IMR-90 (cell line): ENCODE measurements at regions not wholly inside any gene's neighbourhood (a gene's known extent, or its start where the extent isn't known, plus 50 kb on each side); places are given as distances from the start of the nearest gene placed in this dataset.

Source experiments
- BHLHE40 ChIP-seq: fragments of 150-350 bp; IDR thresholded peaks from 2 replicates; pipeline ENCODE4 v1.6.1; 2016; ENCODE audit warnings: mild to moderate bottlenecking, low read depth, low read length
- CHD1 ChIP-seq: IDR thresholded peaks from 2 replicates; pipeline ENCODE4 v1.6.1; 2012; ENCODE audit warnings: low read depth, low read length, improper control_type of control experiment
- CTCF ChIP-seq: conservative IDR thresholded peaks from 2 replicates; pipeline ENCODE4 v1.5.1; 2012; ENCODE audit warnings: mild to moderate bottlenecking, low read depth, low read length, improper control_type of control experiment
- ELK1 ChIP-seq: fragments of 150-350 bp; IDR thresholded peaks from 2 replicates; pipeline ENCODE4 v1.6.1; 2016; ENCODE audit warnings: low read depth, mild to moderate bottlenecking, low read length, moderate library complexity, borderline replicate concordance
- FOS ChIP-seq: fragments of 150-350 bp; IDR thresholded peaks from 2 replicates; pipeline ENCODE4 v1.6.1; 2016; ENCODE audit warnings: low read depth, low read length
- MAZ ChIP-seq: IDR thresholded peaks from 2 replicates; pipeline ENCODE4 v1.6.1; 2012; ENCODE audit warnings: low read depth, mild to moderate bottlenecking, low read length, improper control_type of control experiment, moderate library complexity, borderline replicate concordance
- NFE2L2 ChIP-seq: fragments of 150-350 bp; IDR thresholded peaks from 2 replicates; pipeline ENCODE4 v1.6.1; 2016; ENCODE audit warnings: low read depth, mild to moderate bottlenecking, low read length
- POLR2A ChIP-seq: IDR thresholded peaks from 2 replicates; pipeline ENCODE4 v1.6.1; 2012; ENCODE audit warnings: mild to moderate bottlenecking, low read depth, low read length
- RAD21 ChIP-seq: IDR thresholded peaks from 2 replicates; pipeline ENCODE4 v1.6.1; 2012; ENCODE audit warnings: low read length, improper control_type of control experiment
- RCOR1 ChIP-seq: IDR thresholded peaks from 2 replicates; pipeline ENCODE4 v1.6.1; 2012; ENCODE audit warnings: mild to moderate bottlenecking, low read length, improper control_type of control experiment; ENCODE audit not compliant: insufficient replicate concordance
- SMC3 ChIP-seq: fragments of 150-350 bp; IDR thresholded peaks from 2 replicates; pipeline ENCODE4 v1.6.1; 2016; ENCODE audit warnings: low read depth, mild to moderate bottlenecking, antibody characterized with exemption, low read length, moderate library complexity
- USF2 ChIP-seq: fragments of 150-350 bp; IDR thresholded peaks from 2 replicates; pipeline ENCODE4 v1.6.1; 2017; ENCODE audit warnings: mild to moderate bottlenecking, antibody characterized with exemption, low read length, low read depth

- no peak for TF ChIP-seq POLR2A
- TF ChIP-seq BHLHE40 = no peak
- no peak for TF ChIP-seq SMC3
- TF ChIP-seq USF2 = no peak
- no peak for TF ChIP-seq CTCF
- no peak for TF ChIP-seq RCOR1
- TF ChIP-seq NFE2L2 = no peak
- no peak for TF ChIP-seq ELK1
- TF ChIP-seq FOS = no peak
- TF ChIP-seq MAZ = no peak
- no peak for TF ChIP-seq RAD21
- TF ChIP-seq CHD1 = no peak
Observed at GRCh38 chr16:80341263-80341662, 199.5 kb upstream of the DYNLRB2 start.
